Smooth muscle cell (in vitro differentiated cells): ENCODE measurements at regions not wholly inside any gene's neighbourhood (a gene's known extent, or its start where the extent isn't known, plus 50 kb on each side); places are given as distances from the start of the nearest gene placed in this dataset.
"Not testable (repeated sequence)": the region's sequence is repeated elsewhere in the genome, so short reads cannot be mapped to it uniquely, and the experiment has no call there.

Experiments
- DNase-seq: peaks from one replicate; lab custom pipeline; 2025; ENCODE audit not compliant: unreplicated experiment; lab: John Stamatoyannopoulos, UW
- H2AFZ ChIP-seq: fragments of 200-600 bp; sonication (generic); 2 replicates; pipeline ENCODE4 v1.6.0; 2016; ENCODE audit warnings: antibody characterized with exemption, low read depth, mild to moderate bottlenecking
- H3F3A ChIP-seq: fragments of 200-600 bp; sonication (generic); 2 replicates; pipeline ENCODE4 v1.6.0; 2017; ENCODE audit warnings: antibody characterized with exemption, low read depth
- H3K27ac ChIP-seq: fragments of 200-600 bp; sonication (generic); 2 replicates; pipeline ENCODE4 v1.5.1; 2016; ENCODE audit warnings: low read depth, mild to moderate bottlenecking
- H3K27me3 ChIP-seq: fragments of 200-600 bp; sonication (generic); 2 replicates; pipeline ENCODE4 v1.6.1; 2016; ENCODE audit warnings: low read depth, mild to moderate bottlenecking
- H3K36me3 ChIP-seq: fragments of 200-600 bp; sonication (generic); 2 replicates; pipeline ENCODE4 v1.5.1; 2016; ENCODE audit warnings: low read depth
- H3K4me1 ChIP-seq: fragments of 200-600 bp; sonication (generic); 2 replicates; pipeline ENCODE4 v1.5.1; 2016; ENCODE audit warnings: low read depth
- H3K4me2 ChIP-seq: fragments of 200-600 bp; sonication (generic); 2 replicates; pipeline ENCODE4 v1.6.0; 2016; ENCODE audit warnings: mild to moderate bottlenecking
- H3K4me3 ChIP-seq: fragments of 200-600 bp; sonication (generic); 2 replicates; pipeline ENCODE4 v1.5.1; 2016; ENCODE audit warnings: mild to moderate bottlenecking
- H3K79me2 ChIP-seq: fragments of 200-600 bp; sonication (generic); 2 replicates; pipeline ENCODE4 v1.6.0; 2016; ENCODE audit warnings: low read depth, mild to moderate bottlenecking
- H3K9ac ChIP-seq: fragments of 200-600 bp; sonication (generic); 2 replicates; pipeline ENCODE4 v1.6.0; 2016; ENCODE audit warnings: low read depth
- H3K9me3 ChIP-seq: fragments of 200-600 bp; sonication (generic); replicated peaks from 2 replicates; pipeline ENCODE4 v1.5.1; 2016; ENCODE audit warnings: low read depth
- H4K20me1 ChIP-seq: fragments of 200-600 bp; sonication (generic); 2 replicates; pipeline ENCODE4 v1.6.0; 2016; ENCODE audit warnings: low read depth
- CTCF ChIP-seq: fragments of 200-600 bp; sonication (generic); IDR thresholded peaks from 2 replicates; pipeline ENCODE4 v1.5.1; 2017; ENCODE audit warnings: borderline replicate concordance, mild to moderate bottlenecking, antibody characterized with exemption; ENCODE audit not compliant: insufficient read depth, poor library complexity, severe bottlenecking
- WGBS: methylation state at CpG from one replicate; pipeline ENCODE4 v1.1.7; 2016; ENCODE audit warnings: low lambda C conversion rate; 5-methylcytosine and 5-hydroxymethylcytosine counted together

GRCh38 chr15:92796161-92796611 lies 103.9 kb upstream of the CHD2 start:
- Histone ChIP-seq H3K27ac (no peak overlapping the region), H3K4me2 (no peak overlapping the region), H3K4me1 (no peaks in the 10 kb centered on the region), H3K9me3 (no peaks in the 10 kb centered on the region), H3K36me3 (no peaks in the 10 kb centered on the region), H3K9ac (no peak overlapping the region), H3K4me3 (no peak overlapping the region), H4K20me1 (no peaks in the 10 kb centered on the region), H3F3A (no peaks in the 10 kb centered on the region), H2AFZ (no peak overlapping the region), H3K27me3 (no peaks in the 10 kb centered on the region), H3K79me2 (no peaks in the 10 kb centered on the region)
- DNase-seq: no peak
- WGBS: 85% methylated on average over 1 of the region's 1 CpG
- no peak for TF ChIP-seq CTCF

- peak; percentile 76 for TF ChIP-seq CTCF
- no peak overlapping the region for H3K4me2 ChIP-seq
- H3K27me3 ChIP-seq: no peaks in the 10 kb centered on the region
- H4K20me1 ChIP-seq: no peaks in the 10 kb centered on the region
- no peak overlapping the region for H3K9ac ChIP-seq
- H3K4me1 ChIP-seq: no peaks in the 10 kb centered on the region
- 84% methylated on average over 12 of the region's 12 CpGs for WGBS
- no peaks in the 10 kb centered on the region for H3K36me3 ChIP-seq
- no peak for DNase-seq
- H3K27ac ChIP-seq: no peak overlapping the region
- peak overlapping the region; percentile 87 for H2AFZ ChIP-seq
- no peak overlapping the region for H3K4me3 ChIP-seq
- no peaks in the 10 kb centered on the region for H3K79me2 ChIP-seq
- H3K9me3 ChIP-seq: no peaks in the 10 kb centered on the region
- peaks cover 7% of the 10 kb centered on the region for H3F3A ChIP-seq
Measured at GRCh38 chr15:92797168-92798052, 102.7 kb upstream of the CHD2 start.

GRCh38 chr15:92800013-92800412 lies 100.1 kb upstream of the CHD2 start:
- H3K9me3 ChIP-seq: no peaks in the 10 kb centered on the region
- H3K4me1 ChIP-seq: no peaks in the 10 kb centered on the region
- no peaks in the 10 kb centered on the region for H3K36me3 ChIP-seq
- H3K4me2 ChIP-seq: no peak overlapping the region
- no peak overlapping the region for H3K27ac ChIP-seq
- peaks cover 26% of the 10 kb centered on the region for H3F3A ChIP-seq
- no peaks in the 10 kb centered on the region for H3K27me3 ChIP-seq
- no peak for TF ChIP-seq CTCF
- 98% methylated on average over 2 of the region's 2 CpGs for WGBS
- DNase-seq: no peak
- H3K79me2 ChIP-seq: no peaks in the 10 kb centered on the region
- H3K4me3 ChIP-seq: no peak overlapping the region
- H2AFZ ChIP-seq: no peak overlapping the region
- H4K20me1 ChIP-seq: no peaks in the 10 kb centered on the region
- H3K9ac ChIP-seq: no peak overlapping the region

- H3K9ac ChIP-seq, DNase-seq, H3K9me3 ChIP-seq, H3K4me2 ChIP-seq, H2AFZ ChIP-seq, H3K4me1 ChIP-seq, H3K79me2 ChIP-seq, H3K27me3 ChIP-seq, H4K20me1 ChIP-seq, H3K36me3 ChIP-seq, H3K4me3 ChIP-seq: not testable (repeated sequence)
- H3F3A ChIP-seq: peaks cover 30% of the 10 kb centered on the region
- 95% methylated on average over 12 of the region's 12 CpGs for WGBS
- H3K27ac ChIP-seq: peak overlapping the region; percentile 99
Measured at GRCh38 chr15:92800416-92801055, 99.6 kb upstream of the CHD2 start.

- not testable (repeated sequence) for H3K4me3 ChIP-seq, H3K27me3 ChIP-seq, H4K20me1 ChIP-seq, H3K9me3 ChIP-seq, H2AFZ ChIP-seq, DNase-seq, H3K9ac ChIP-seq, H3K79me2 ChIP-seq, H3K36me3 ChIP-seq, H3K4me1 ChIP-seq
- Histone ChIP-seq H3F3A (peaks cover 30% of the 10 kb centered on the region), H3K27ac (peak overlapping the region; percentile 99), H3K4me2 (peak overlapping the region; percentile 63)
- WGBS: 54% methylated on average over 13 of the region's 13 CpGs
Measured at GRCh38 chr15:92801056-92801773, 98.9 kb upstream of the CHD2 start.
